K562 (cell line): ENCODE measurements at regions not wholly inside any gene's neighbourhood (a gene's known extent, or its start where the extent isn't known, plus 50 kb on each side); places are given as distances from the start of the nearest gene placed in this dataset.

Experiments
- ATAC-seq: fragments of 200-7000 bp; cut with Tn5 transposase; 3 replicates; pipeline ENCODE4 v1.9.1; 2020; ENCODE audit warnings: moderate library complexity
- BruUV-seq: library from RNA; stranded (reverse); fragments of 400-500 nt; replicated peaks from 2 replicates; lab custom pipeline; 2021; lab: Mats Ljungman, UMichigan
- CTCF ChIA-PET: fragments of 300-600 bp; formaldehyde crosslinking; extraction: SDS; loops from one replicate; lab custom pipeline; 2021; ENCODE audit warnings: low intra/inter-chr PET ratio; lab: Yijun Ruan, JAX
- POLR2A ChIA-PET: fragments of 300-600, 350-650 bp; sonication (Branson Sonifier 250); formaldehyde crosslinking; extraction: SDS; loops from one replicate; lab custom pipeline; 2021; ENCODE audit warnings: antibody characterized with exemption, inconsistent platforms; lab: Yijun Ruan, JAX
- DNase-seq, 4 experiments: peaks; one replicate each; pipeline versions ENCODE4 v3.0.0 to v3.0.0-alpha.2; 2011 to 2018; ENCODE audit warnings: low spot score in 3 of 4, mixed read lengths in 3 of 4; ENCODE audit errors: extremely low read depth in 1 of 4
- FAIRE-seq: peaks from 2 replicates; lab custom pipeline; 2011; peaks lifted over from hg19 to GRCh38; lab: Jason Lieb, UNC
- H2AFZ ChIP-seq: 2 replicates; pipeline ENCODE4 v1.6.0; 2011; ENCODE audit warnings: low read depth, low read length, control low read depth, inconsistent platforms
- H3K27ac ChIP-seq: fragments of 200-600 bp; 3 replicates; pipeline ENCODE4 v1.8.0; 2011; ENCODE audit warnings: low read depth, mild to moderate bottlenecking, control low read depth, inconsistent platforms, low read length, moderate library complexity, mixed read lengths; ENCODE audit errors: extremely low read depth
- H3K27me3 ChIP-seq, 2 experiments: fragments of 300-600 bp in 1 of 2; 2 replicates in 1 of 2; 3 replicates in 1 of 2; pipeline versions ENCODE4 v1.6.0 to v1.8.0; 2011; ENCODE audit warnings: inconsistent platforms in 2 of 2, low read length in 2 of 2, mild to moderate bottlenecking in 1 of 2, mixed read lengths in 1 of 2, moderate library complexity in 1 of 2; ENCODE audit not compliant: control insufficient read depth in 2 of 2, insufficient read depth in 2 of 2
- H3K36me3 ChIP-seq: fragments of 300-600 bp; 3 replicates; pipeline ENCODE4 v1.8.0; 2011; ENCODE audit warnings: mild to moderate bottlenecking, low read length, inconsistent platforms; ENCODE audit not compliant: control insufficient read depth, insufficient read depth
- H3K4me1 ChIP-seq, 2 experiments: fragments of 200-600 bp in 1 of 2; replicated peaks in 1 of 2; 2 replicates in 1 of 2; 3 replicates in 1 of 2; pipeline versions ENCODE4 v1.5.1 to v1.8.0; 2011; ENCODE audit warnings: inconsistent platforms in 2 of 2, low read length in 2 of 2, mild to moderate bottlenecking in 1 of 2, mixed read lengths in 1 of 2, moderate library complexity in 1 of 2; ENCODE audit not compliant: control insufficient read depth in 2 of 2, insufficient read depth in 2 of 2
- H3K4me2 ChIP-seq: 2 replicates; pipeline ENCODE4 v1.6.1; 2011; ENCODE audit warnings: low read length, control low read depth, inconsistent platforms, mixed read lengths; ENCODE audit not compliant: insufficient read depth
- H3K4me3 ChIP-seq: fragments of 200-600 bp; sonication (generic), shearing (Covaris generic); 2 replicates; pipeline ENCODE4 v1.5.1; 2016; ENCODE audit warnings: control low read depth, inconsistent platforms
- H3K79me2 ChIP-seq: fragments of 200-600 bp; 3 replicates; pipeline ENCODE4 v1.8.0; 2011; ENCODE audit warnings: low read length, inconsistent platforms; ENCODE audit not compliant: control insufficient read depth, insufficient read depth
- H3K9ac ChIP-seq, 2 experiments: 2 replicates each; pipeline versions ENCODE4 v1.6.0 to v1.6.1; 2011; ENCODE audit warnings: low read depth in 2 of 2, low read length in 2 of 2, control low read depth in 1 of 2, inconsistent platforms in 1 of 2, mild to moderate bottlenecking in 1 of 2, mixed read lengths in 1 of 2; ENCODE audit not compliant: insufficient read depth in 1 of 2
- H3K9me1 ChIP-seq: one replicate; pipeline ENCODE4 v1.6.0; 2011; ENCODE audit warnings: inconsistent platforms, mild to moderate bottlenecking, low read length, moderate library complexity; ENCODE audit not compliant: control insufficient read depth, insufficient read depth
- H3K9me3 ChIP-seq: replicated peaks from 2 replicates; pipeline ENCODE4 v1.5.1; 2011; ENCODE audit warnings: low read depth, low read length, inconsistent platforms; ENCODE audit not compliant: control insufficient read depth, insufficient read depth
- H4K20me1 ChIP-seq: replicated peaks from 2 replicates; pipeline ENCODE4 v1.6.1; 2011; ENCODE audit warnings: low read length, inconsistent platforms, mixed read lengths; ENCODE audit not compliant: control insufficient read depth, insufficient read depth
- CEBPB ChIP-seq: fragments of 450-650 bp; IDR thresholded peaks from 2 replicates; pipeline ENCODE4 v1.6.1; 2016; ENCODE audit warnings: missing genetic modification characterization, missing compliant biosample characterization
- ELF2 ChIP-seq: fragments of 250-450 bp; sonication (Bioruptor Pico); IDR thresholded peaks from 2 replicates; pipeline ENCODE4 v1.5.0; 2021; ENCODE audit warnings: mild to moderate bottlenecking
- ETV1 ChIP-seq: fragments of 450-650 bp; conservative IDR thresholded peaks from 2 replicates; pipeline ENCODE4 v1.6.1; 2016; ENCODE audit warnings: missing genetic modification characterization, control low read depth, low read depth, missing compliant biosample characterization
- ETV6 ChIP-seq, 3 experiments: fragments of 150-350 bp in 1 of 3; sonication (generic) in 1 of 3; formaldehyde crosslinking in 1 of 3; IDR thresholded peaks; 2 replicates each; pipeline versions ENCODE4 v1.6.1 to v1.8.0; 2014 to 2022; ENCODE audit warnings: borderline replicate concordance in 2 of 3, low read depth in 2 of 3, antibody characterized with exemption in 1 of 3, low read length in 1 of 3, mild to moderate bottlenecking in 1 of 3, missing genetic modification reagents in 1 of 3
- FOS ChIP-seq: IDR thresholded peaks from 3 replicates; pipeline ENCODE4 v1.6.1; 2011; ENCODE audit not compliant: insufficient read length; ENCODE audit errors: extremely low read depth
- GTF2B ChIP-seq: IDR thresholded peaks from 2 replicates; pipeline ENCODE4 v1.6.1; 2011; ENCODE audit not compliant: insufficient read length; ENCODE audit errors: extremely low read depth
- ILF3 ChIP-seq: fragments of 450-650 bp; IDR thresholded peaks from 2 replicates; pipeline ENCODE4 v1.6.1; 2018; ENCODE audit warnings: antibody characterized with exemption, mild to moderate bottlenecking, moderate library complexity, borderline replicate concordance
- MCM2 ChIP-seq: fragments of 450-650 bp; IDR thresholded peaks from 2 replicates; pipeline ENCODE4 v1.6.1; 2017; ENCODE audit warnings: low read depth, mild to moderate bottlenecking
- MCM7 ChIP-seq, 2 experiments: fragments of 450-650 bp; IDR thresholded peaks; 2 replicates each; pipeline ENCODE4 v1.6.1; 2016 to 2018
- MXI1 ChIP-seq: IDR thresholded peaks from 2 replicates; pipeline ENCODE4 v1.6.1; 2011; ENCODE audit warnings: low read depth, mild to moderate bottlenecking, improper control_type of control experiment, low read length
- NRF1 ChIP-seq, 2 experiments: fragments of 450-650 bp; IDR thresholded peaks in 1 of 2; conservative IDR thresholded peaks in 1 of 2; 2 replicates each; pipeline ENCODE4 v1.6.1; 2014; ENCODE audit warnings: mild to moderate bottlenecking in 2 of 2
- POLR2AphosphoS2 ChIP-seq: IDR thresholded peaks from 2 replicates; pipeline ENCODE4 v1.6.1; 2012; ENCODE audit warnings: low read length, improper control_type of control experiment
- RAD51 ChIP-seq: fragments of 450-650 bp; IDR thresholded peaks from 2 replicates; pipeline ENCODE4 v1.7.1; 2016; ENCODE audit warnings: low read depth, mild to moderate bottlenecking, borderline replicate concordance
- RBM17 ChIP-seq: fragments of 200-400 bp; formaldehyde crosslinking; IDR thresholded peaks from 2 replicates; pipeline ENCODE4 v1.6.1; 2017; ENCODE audit warnings: low read depth, mild to moderate bottlenecking, low read length, borderline replicate concordance
- TEAD4 ChIP-seq, 2 experiments: sonication (generic) in 1 of 2; formaldehyde crosslinking in 1 of 2; IDR thresholded peaks; 2 replicates each; pipeline versions ENCODE4 v1.6.1 to v1.8.0; 2012 to 2022; ENCODE audit warnings: borderline replicate concordance in 1 of 2, inconsistent platforms in 1 of 2, low read length in 1 of 2, mild to moderate bottlenecking in 1 of 2, missing genetic modification reagents in 1 of 2
- USF1 ChIP-seq: sonication (generic); formaldehyde crosslinking; IDR thresholded peaks from 2 replicates; pipeline ENCODE4 v1.9.0; 2022; ENCODE audit warnings: mild to moderate bottlenecking, missing genetic modification reagents
- ZKSCAN8 ChIP-seq: fragments of 200-800 bp; sonication (Bioruptor generic); IDR thresholded peaks from 2 replicates; pipeline ENCODE4 v1.6.1; 2016; ENCODE audit warnings: missing genetic modification characterization, missing compliant biosample characterization
- ZNF586 ChIP-seq: fragments of 450-650 bp; formaldehyde crosslinking; conservative IDR thresholded peaks from 2 replicates; pipeline ENCODE4 v1.4.0; 2020; ENCODE audit warnings: mild to moderate bottlenecking, moderate library complexity
- ZNF699 ChIP-seq: fragments of 250-450 bp; sonication (Bioruptor Pico); IDR thresholded peaks from 2 replicates; pipeline ENCODE4 v1.8.0; 2021; ENCODE audit warnings: mild to moderate bottlenecking, moderate library complexity; ENCODE audit not compliant: insufficient replicate concordance
- ZSCAN32 ChIP-seq: fragments of 450-650 bp; formaldehyde crosslinking; IDR thresholded peaks from 2 replicates; pipeline ENCODE4 v1.4.0; 2020; ENCODE audit warnings: mild to moderate bottlenecking, moderate library complexity
- WGBS: fragments of 100-300 bp; shearing (Covaris generic); methylation state at CpG from one replicate; pipeline ENCODE4 v1.1.6; 2016; ENCODE audit warnings: low coverage, mixed read lengths; ENCODE audit not compliant: insufficient coverage; ENCODE audit errors: missing lambda C conversion rate; 5-methylcytosine and 5-hydroxymethylcytosine counted together
- in situ Hi-C: fragments of 300-500 bp; cut with MboI; formaldehyde crosslinking; loops from 4 replicates; pipeline ENCODE4 v1.15.0; 2018; ENCODE audit warnings: inconsistent platforms, mixed read lengths
- intact Hi-C: fragments of 100-400 bp; cut with micrococcal nuclease; formaldehyde crosslinking; loops from 2 replicates; pipeline ENCODE4 v1.14.2; 2022

- no peak overlapping the region for H3K4me2 ChIP-seq
- in situ Hi-C loops (loop anchor here (25.0 kb wide), 1 partner anchor 607 kb away; no protein-coding TSS in a partner anchor), intact Hi-C loops (no loop called here)
- H3K4me3 ChIP-seq, result no peak overlapping the region
- H3K4me1 ChIP-seq, result no peaks in the 10 kb centered on the region
- H3K9ac ChIP-seq, result no peak overlapping the region
- no peaks in the 10 kb centered on the region for H3K9me3 ChIP-seq
- H3K9me1 ChIP-seq, result no peaks in the 10 kb centered on the region
- POLR2A ChIA-PET, result no interaction called here
- CTCF ChIA-PET, result no interaction called here
- no TSS peak for BruUV-seq
- DNase-seq (no peak), ATAC-seq (no peak), FAIRE-seq (no peak)
- H3K27ac ChIP-seq, result no peak overlapping the region
- no peaks in the 10 kb centered on the region for H3K79me2 ChIP-seq
- 0% methylated on average over 1 of the region's 1 CpG for WGBS
- H3K27me3 ChIP-seq, result no peaks in the 10 kb centered on the region
- TF ChIP-seq ZNF699 (CRISPR knock-in tag) (no peak), ZNF586 (CRISPR knock-in tag) (no peak), MXI1 (no peak), TEAD4 (IDR thresholded peaks at IDR 0.05; ENCODE audit: low read length) (no peak), TEAD4 (CRISPR knock-in tag; IDR thresholded peaks at IDR 0.05; ENCODE audit: borderline replicate concordance) (no peak), FOS (no peak), ETV6 (IDR thresholded peaks at IDR 0.05; ENCODE audit: borderline replicate concordance in 1 of 2, low read depth in 2 of 2, low read length in 1 of 2) (no peak), ETV6 (CRISPR knock-in tag; IDR thresholded peaks at IDR 0.05; ENCODE audit: borderline replicate concordance) (no peak), POLR2AphosphoS2 (no peak), MCM7 (IDR thresholded peaks at IDR 0.05) (no peak), MCM2 (no peak), NRF1 (conservative IDR thresholded peaks at IDR 0.05 in 1 of 2, IDR thresholded peaks at IDR 0.05 in 1 of 2) (no peak), RAD51 (no peak), ILF3 (no peak), GTF2B (no peak), ZKSCAN8 (CRISPR knock-in tag) (no peak), CEBPB (tag) (no peak), ELF2 (no peak), RBM17 (no peak), ZSCAN32 (CRISPR knock-in tag) (no peak), ETV1 (tag) (no peak), USF1 (CRISPR knock-in tag) (no peak)
- H4K20me1 ChIP-seq, result no peaks in the 10 kb centered on the region
- H2AFZ ChIP-seq, result no peak overlapping the region
- H3K36me3 ChIP-seq, result no peaks in the 10 kb centered on the region
Observed at GRCh38 chr1:81569761-81570160, 231.0 kb upstream of the ADGRL2 start.
